RWPE2 (cell line): ENCODE measurements at regions not wholly inside any gene's neighbourhood (a gene's known extent, or its start where the extent isn't known, plus 50 kb on each side); places are given as distances from the start of the nearest gene placed in this dataset.
A peak's percentile ranks its signal among the peaks of the same experiment; 100 is the strongest.
"Not testable (repeated sequence)": the region's sequence is repeated elsewhere in the genome, so short reads cannot be mapped to it uniquely, and the experiment has no call there.

ENCODE experiments used
- ATAC-seq: fragments of 200-7000 bp; cut with Tn5 transposase; 3 replicates; pipeline ENCODE4 v1.9.1; 2021; ENCODE audit warnings: low read depth
- DNase-seq: peaks from one replicate; pipeline ENCODE4 v3.0.0-alpha.2; 2020; ENCODE audit warnings: low spot score
- H3K27ac ChIP-seq: fragments of 450-650 bp; 2 replicates; pipeline ENCODE4 v1.5.1; 2017; ENCODE audit warnings: mild to moderate bottlenecking; ENCODE audit not compliant: poor library complexity, severe bottlenecking
- H3K27me3 ChIP-seq: fragments of 250-450 bp; sonication (Bioruptor Pico); 2 replicates; pipeline ENCODE4 v1.5.1; 2021; ENCODE audit warnings: mild to moderate bottlenecking, moderate library complexity; ENCODE audit not compliant: insufficient read depth, poor library complexity, severe bottlenecking
- H3K36me3 ChIP-seq: fragments of 250-450 bp; sonication (Bioruptor Pico); 2 replicates; pipeline ENCODE4 v1.5.1; 2020; ENCODE audit warnings: low read depth, mild to moderate bottlenecking, moderate library complexity
- H3K4me1 ChIP-seq: fragments of 250-450 bp; sonication (Bioruptor Pico); 2 replicates; pipeline ENCODE4 v1.5.1; 2021; ENCODE audit warnings: mild to moderate bottlenecking, moderate library complexity; ENCODE audit not compliant: insufficient read depth, poor library complexity, severe bottlenecking
- H3K4me3 ChIP-seq: fragments of 250-450 bp; sonication (Bioruptor Pico); 2 replicates; pipeline ENCODE4 v1.5.1; 2021; ENCODE audit warnings: mild to moderate bottlenecking, moderate library complexity; ENCODE audit not compliant: severe bottlenecking
- H3K9me3 ChIP-seq: fragments of 250-450 bp; sonication (Bioruptor Pico); 2 replicates; pipeline ENCODE4 v1.5.1; 2021; ENCODE audit warnings: mild to moderate bottlenecking, moderate library complexity; ENCODE audit not compliant: severe bottlenecking
- CTCF ChIP-seq: fragments of 450-650 bp; IDR thresholded peaks from one replicate; pipeline ENCODE4 v1.5.1; 2017; ENCODE audit warnings: mild to moderate bottlenecking, moderate library complexity; ENCODE audit not compliant: poor library complexity, severe bottlenecking

GRCh38 chr15:63444611-63445010 is 59.8 kb upstream of the USP3 start:
- DNase-seq (no peak), ATAC-seq (no peak)
- Histone ChIP-seq H3K4me1 (no peaks in the 10 kb centered on the region), H3K36me3 (no peaks in the 10 kb centered on the region), H3K9me3 (no peaks in the 10 kb centered on the region), H3K4me3 (no peak overlapping the region), H3K27ac (no peak overlapping the region), H3K27me3 (no peaks in the 10 kb centered on the region)
- TF ChIP-seq CTCF: no peak

- Histone ChIP-seq H3K4me3 (no peak overlapping the region), H3K27me3 (no peaks in the 10 kb centered on the region), H3K9me3 (no peaks in the 10 kb centered on the region), H3K36me3 (no peaks in the 10 kb centered on the region), H3K4me1 (no peaks in the 10 kb centered on the region), H3K27ac (no peak overlapping the region)
- DNase-seq (no peak), ATAC-seq (no peak)
- no peak for TF ChIP-seq CTCF
These were observed 58.1 kb upstream of the USP3 start for GRCh38 chr15:63446255-63446654.

GRCh38 chr15:63447017-63447676 is 57.2 kb upstream of the USP3 start:
- Histone ChIP-seq H3K4me1 (no peaks in the 10 kb centered on the region), H3K9me3 (no peaks in the 10 kb centered on the region), H3K27ac (no peak overlapping the region), H3K4me3 (no peak overlapping the region), H3K27me3 (no peaks in the 10 kb centered on the region), H3K36me3 (no peaks in the 10 kb centered on the region)
- ATAC-seq: no peak
- peak; percentile 27 for DNase-seq
- TF ChIP-seq CTCF: no peak

DNA sequence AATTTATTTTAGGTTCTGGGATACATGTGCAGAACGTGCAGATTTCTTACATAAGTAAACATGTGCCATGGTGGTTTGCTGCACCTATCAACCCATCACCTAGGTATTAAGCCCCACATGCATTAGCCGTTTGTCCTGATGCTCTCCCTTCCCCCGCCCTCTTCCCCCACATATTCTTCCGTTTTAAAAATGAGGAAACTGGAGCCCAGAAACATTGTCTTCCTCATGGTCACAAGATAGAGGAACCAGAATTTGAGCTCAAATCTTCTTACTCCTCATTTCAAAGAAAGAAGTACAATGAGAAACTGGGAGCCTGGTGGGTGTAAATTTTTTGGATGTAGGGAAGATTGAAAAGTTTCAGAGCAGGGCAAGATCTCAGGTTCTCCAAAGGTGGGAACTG is 56.1 kb upstream of the USP3 start:
- Histone ChIP-seq H3K27ac (no peak overlapping the region), H3K36me3 (no peaks in the 10 kb centered on the region), H3K4me1 (no peaks in the 10 kb centered on the region), H3K4me3 (no peak overlapping the region), H3K27me3 (no peaks in the 10 kb centered on the region), H3K9me3 (no peaks in the 10 kb centered on the region)
- DNase-seq (no peak), ATAC-seq (no peak)
- no peak for TF ChIP-seq CTCF

- DNase-seq, ATAC-seq, H3K4me3 ChIP-seq, H3K27ac ChIP-seq, H3K4me1 ChIP-seq, H3K27me3 ChIP-seq, H3K9me3 ChIP-seq, H3K36me3 ChIP-seq: not testable (repeated sequence)
These were observed 55.4 kb upstream of the USP3 start for GRCh38 chr15:63448872-63449555.
